ENCODE measurements at regions not wholly inside any gene's neighbourhood (a gene's known extent, or its start where the extent isn't known, plus 50 kb on each side); places are given as distances from the start of the nearest gene placed in this dataset.

DNA sequence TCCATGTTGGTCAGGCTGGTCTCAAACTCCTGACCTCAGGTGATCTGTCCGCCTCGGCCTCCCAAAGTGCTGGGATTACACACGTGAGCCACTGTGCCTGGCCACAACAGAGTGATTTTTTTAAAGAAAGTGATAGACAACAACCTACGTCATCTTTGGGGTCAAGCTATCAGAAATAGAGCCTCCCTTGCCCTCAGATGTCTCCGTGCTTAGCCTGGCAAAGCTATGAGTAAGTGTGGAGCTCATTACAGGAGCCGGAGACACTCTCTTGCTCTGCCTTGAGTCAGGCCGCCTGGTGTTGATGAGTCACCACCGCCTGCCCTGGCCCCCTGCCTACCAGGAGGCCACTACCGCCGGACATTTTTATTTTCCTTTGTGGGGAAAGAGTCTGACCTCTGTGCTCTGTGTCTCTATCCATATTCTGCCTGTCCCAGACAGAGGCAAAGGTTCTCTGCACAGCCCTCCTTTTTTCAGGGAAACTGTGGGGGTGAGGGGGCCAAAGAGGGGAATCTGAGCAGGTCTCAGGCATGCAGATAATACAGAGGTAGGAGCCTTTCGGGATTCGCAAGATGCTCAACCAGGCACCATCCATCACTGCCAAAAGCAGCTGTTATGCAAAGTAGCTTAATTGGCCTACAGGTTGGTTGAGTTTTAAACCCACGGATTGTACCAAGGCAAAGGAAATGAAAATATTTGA, 123.7 kb upstream of the CPEB4 start:
- CTCF ChIA-PET, result no interaction called here
- Mint-ChIP-seq H3K27ac (no peak overlapping the region), H3K4me1 (no peaks in the 10 kb centered on the region), H3K27me3 (peaks cover 19% of the 10 kb centered on the region), H3K4me3 (no peak overlapping the region), H3K9me3 (no peaks in the 10 kb centered on the region), H3K36me3 (no peaks in the 10 kb centered on the region)
- no peak for DNase-seq

DNA sequence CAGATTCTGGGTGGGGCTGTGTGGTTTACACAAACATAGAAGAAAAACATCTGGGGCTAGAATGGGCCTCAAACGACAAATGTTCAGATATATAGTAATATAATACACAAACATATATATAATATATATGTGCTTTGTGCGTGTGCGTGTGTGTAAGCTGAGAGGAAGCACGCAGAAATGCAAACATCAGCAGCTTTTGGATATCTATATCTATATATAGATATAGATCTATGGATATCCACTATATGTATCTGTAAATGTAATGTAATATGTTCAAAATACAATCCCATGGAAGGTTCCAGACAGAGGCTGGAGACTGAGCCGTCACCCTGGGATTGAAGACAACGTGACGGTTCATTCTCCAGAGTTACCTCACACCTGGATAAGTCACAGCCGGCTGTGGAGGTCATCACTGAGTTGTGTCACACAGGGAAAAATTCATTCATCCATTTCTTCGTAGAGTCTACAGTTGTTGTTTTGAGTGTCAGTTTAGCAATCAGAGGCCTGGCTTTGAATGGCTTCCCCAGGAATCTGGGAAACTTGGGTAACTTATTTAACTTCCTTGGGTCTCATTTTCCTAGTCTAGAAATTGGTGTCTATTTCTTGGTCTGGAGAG, 123.0 kb upstream of the CPEB4 start:
- CTCF ChIA-PET, result no interaction called here
- Mint-ChIP-seq H3K36me3 (no peaks in the 10 kb centered on the region), H3K4me1 (no peaks in the 10 kb centered on the region), H3K9me3 (no peaks in the 10 kb centered on the region), H3K4me3 (no peak overlapping the region), H3K27ac (no peak overlapping the region), H3K27me3 (peaks cover 25% of the 10 kb centered on the region)
- no peak for DNase-seq

DNA sequence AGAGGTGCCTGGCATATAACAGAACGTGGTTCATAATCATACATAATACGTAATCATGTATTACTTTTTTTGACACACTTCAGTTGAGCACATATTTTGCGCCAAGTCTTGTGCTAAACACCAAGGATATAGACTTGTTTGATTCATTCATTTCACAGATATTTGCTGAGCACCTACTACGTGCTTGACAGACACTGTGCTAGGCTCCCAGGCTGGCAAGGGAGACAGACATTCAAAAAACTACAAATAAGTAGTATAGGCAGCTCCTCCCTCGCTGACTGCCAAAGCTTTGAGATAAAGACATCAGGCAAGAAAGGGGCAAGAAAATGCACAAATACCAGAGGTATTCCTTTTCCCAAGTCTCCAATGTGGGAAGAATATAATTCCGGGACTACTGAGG, 122.5 kb upstream of the CPEB4 start:
- H3K9me3 Mint-ChIP-seq, result no peaks in the 10 kb centered on the region
- no peak overlapping the region for H3K27ac Mint-ChIP-seq
- H3K4me3 Mint-ChIP-seq, result no peak overlapping the region
- peaks cover 25% of the 10 kb centered on the region for H3K27me3 Mint-ChIP-seq
- H3K4me1 Mint-ChIP-seq, result no peaks in the 10 kb centered on the region
- CTCF ChIA-PET, result no interaction called here
- H3K36me3 Mint-ChIP-seq, result no peaks in the 10 kb centered on the region
- no peak for DNase-seq

DNA sequence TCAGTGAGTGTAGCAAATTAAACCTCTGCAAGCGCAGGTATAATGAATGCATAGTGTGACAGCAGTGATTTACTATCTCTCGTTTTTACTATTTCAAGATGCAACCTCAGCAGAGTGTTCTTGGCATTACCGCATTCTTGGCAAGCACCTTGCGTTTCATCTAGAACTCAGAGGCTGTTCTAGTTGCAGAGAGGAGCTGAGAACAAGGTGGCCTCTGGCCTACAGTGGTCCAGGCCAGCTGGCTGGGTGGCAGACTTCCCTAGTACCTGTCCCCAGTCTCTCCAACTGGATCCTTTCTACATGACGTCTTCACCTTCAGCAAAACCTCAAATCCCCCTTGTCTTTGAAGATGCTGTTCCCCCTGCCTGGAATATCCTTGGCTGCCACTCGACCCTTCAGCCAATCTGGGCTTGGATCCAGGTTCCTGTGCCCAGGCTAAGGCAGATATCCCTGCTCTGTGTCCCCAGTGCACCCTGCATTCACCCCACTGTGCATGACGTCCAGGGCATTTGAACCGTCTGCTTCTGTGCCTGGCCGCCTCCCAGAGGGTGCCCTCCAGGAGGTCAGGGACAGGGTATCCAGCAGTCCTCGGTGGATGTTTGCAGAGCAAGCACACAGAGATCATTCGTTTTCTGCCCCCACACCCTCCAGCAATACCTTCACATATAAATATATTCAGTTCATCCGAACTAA, 120.4 kb upstream of the CPEB4 start:
- CTCF ChIA-PET, result interaction anchor here (0.7 kb wide), 1 partner anchor 150 kb away, joined by 3 read pairs; no protein-coding TSS in a partner anchor
- Mint-ChIP-seq H3K4me1 (no peaks in the 10 kb centered on the region), H3K36me3 (no peaks in the 10 kb centered on the region), H3K4me3 (no peak overlapping the region), H3K27me3 (peaks cover 14% of the 10 kb centered on the region), H3K27ac (no peak overlapping the region), H3K9me3 (no peaks in the 10 kb centered on the region)
- no peak for DNase-seq

DNA sequence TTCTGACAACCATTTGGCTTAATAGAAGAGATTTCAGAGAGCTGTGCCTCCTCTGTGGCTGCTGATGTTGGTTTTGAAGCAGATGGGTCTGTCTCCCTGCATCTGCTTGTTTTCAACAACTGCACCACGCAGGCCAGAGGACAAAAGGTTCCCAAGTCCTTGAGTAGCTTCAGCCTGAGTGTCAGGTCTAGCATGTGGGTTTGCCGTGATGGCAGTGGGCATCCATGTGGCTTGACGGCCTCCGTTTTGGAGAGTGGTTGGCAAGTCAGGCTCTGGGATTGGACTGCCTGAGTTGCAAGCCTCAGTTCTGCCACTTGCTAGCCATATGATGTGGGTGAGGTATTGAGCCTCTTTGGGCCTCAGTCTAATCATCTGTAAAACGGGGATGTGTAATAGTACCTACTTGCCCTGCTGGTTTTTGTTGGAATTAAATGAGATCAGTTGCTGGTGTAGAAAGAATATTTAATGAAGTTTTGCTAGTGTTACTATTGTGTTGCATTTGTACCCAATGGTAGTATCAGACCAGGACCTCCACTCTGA, 119.8 kb upstream of the CPEB4 start:
- H3K36me3 Mint-ChIP-seq, result no peaks in the 10 kb centered on the region
- no peak for DNase-seq
- no peaks in the 10 kb centered on the region for H3K9me3 Mint-ChIP-seq
- no peak overlapping the region for H3K4me3 Mint-ChIP-seq
- H3K4me1 Mint-ChIP-seq, result no peaks in the 10 kb centered on the region
- H3K27me3 Mint-ChIP-seq, result peaks cover 10% of the 10 kb centered on the region
- H3K27ac Mint-ChIP-seq, result no peak overlapping the region
- CTCF ChIA-PET, result no interaction called here

DNA sequence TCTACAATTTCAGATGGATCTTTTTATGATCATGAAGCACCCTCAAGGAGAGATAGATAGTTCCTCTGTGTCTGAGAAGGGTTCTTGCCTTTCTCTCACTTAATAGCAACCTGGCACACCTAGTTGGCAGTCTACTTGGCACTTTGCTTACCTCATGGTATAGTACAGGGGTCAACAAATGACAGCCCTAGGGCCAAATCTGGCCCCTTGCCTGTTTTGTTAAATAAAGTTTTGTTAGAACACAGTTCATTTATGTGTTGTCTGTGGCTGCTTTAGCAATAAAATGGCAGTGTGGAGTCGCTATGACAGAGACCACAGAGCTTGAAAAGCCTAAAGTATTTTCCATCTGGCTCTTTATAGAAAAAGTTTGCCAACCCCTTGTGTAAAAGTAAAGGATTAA, 119.3 kb upstream of the CPEB4 start:
- Mint-ChIP-seq H3K4me3 (no peak overlapping the region), H3K27ac (no peak overlapping the region), H3K9me3 (no peaks in the 10 kb centered on the region), H3K4me1 (no peaks in the 10 kb centered on the region), H3K36me3 (no peaks in the 10 kb centered on the region), H3K27me3 (peaks cover 12% of the 10 kb centered on the region)
- DNase-seq, result no peak
- CTCF ChIA-PET, result no interaction called here

DNA sequence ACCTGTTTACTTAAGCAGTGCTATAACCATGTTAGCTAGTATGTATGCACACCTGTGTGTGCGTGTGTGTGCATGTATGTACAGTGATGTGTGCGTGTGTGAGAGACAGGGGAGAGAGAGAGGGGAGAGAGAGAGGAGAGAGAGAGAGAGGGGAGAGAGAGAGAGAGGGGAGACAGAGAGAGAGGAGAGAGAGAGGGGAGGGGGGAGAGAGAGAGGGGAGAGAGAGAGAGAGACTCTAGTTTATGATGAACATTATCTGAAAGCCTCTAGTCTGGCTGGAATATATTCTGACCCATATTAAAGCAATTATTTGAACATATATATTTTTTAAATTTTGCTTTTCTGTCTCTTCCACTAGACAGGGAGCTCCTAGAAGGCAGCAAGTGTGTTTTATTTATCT, 117.5 kb upstream of the CPEB4 start:
- DNase-seq, result no peak
- no peaks in the 10 kb centered on the region for H3K36me3 Mint-ChIP-seq
- no peak overlapping the region for H3K27ac Mint-ChIP-seq
- H3K4me1 Mint-ChIP-seq, result no peaks in the 10 kb centered on the region
- no peak overlapping the region for H3K4me3 Mint-ChIP-seq
- CTCF ChIA-PET, result interaction anchor here (0.6 kb wide), 1 partner anchor 147 kb away, joined by 4 read pairs; no protein-coding TSS in a partner anchor
- H3K27me3 Mint-ChIP-seq, result peaks cover 15% of the 10 kb centered on the region
- no peaks in the 10 kb centered on the region for H3K9me3 Mint-ChIP-seq

DNA sequence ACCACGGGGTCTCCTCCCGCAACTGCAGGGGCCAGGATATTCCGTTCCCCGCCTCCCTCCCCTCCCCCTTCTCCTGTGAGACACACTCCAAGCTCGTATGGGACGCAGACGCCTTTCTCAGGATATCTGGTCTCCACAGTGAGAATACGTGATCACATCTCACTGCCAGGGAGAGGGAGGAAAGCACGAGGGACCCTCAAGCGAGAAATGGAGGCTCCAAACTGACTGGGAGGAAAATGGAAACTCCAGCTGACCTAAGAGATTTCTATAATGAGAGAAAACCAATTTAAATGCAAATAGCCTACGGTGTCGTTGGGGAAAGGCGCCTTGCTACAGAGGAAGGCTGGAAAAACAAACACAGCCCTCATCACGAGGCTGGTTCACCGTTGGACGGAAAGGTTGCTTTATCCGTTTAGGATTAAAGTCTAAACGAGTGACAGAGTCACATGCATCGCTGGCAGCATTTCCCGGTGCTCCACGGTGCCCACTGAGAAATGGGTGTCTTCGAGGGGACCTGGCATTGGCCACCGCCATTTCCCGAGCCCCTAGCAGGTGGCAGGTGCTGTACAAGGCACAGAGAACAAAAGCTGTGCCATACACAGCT, 116.9 kb upstream of the CPEB4 start:
- no peaks in the 10 kb centered on the region for H3K4me1 Mint-ChIP-seq
- H3K4me3 Mint-ChIP-seq, result no peak overlapping the region

DNA sequence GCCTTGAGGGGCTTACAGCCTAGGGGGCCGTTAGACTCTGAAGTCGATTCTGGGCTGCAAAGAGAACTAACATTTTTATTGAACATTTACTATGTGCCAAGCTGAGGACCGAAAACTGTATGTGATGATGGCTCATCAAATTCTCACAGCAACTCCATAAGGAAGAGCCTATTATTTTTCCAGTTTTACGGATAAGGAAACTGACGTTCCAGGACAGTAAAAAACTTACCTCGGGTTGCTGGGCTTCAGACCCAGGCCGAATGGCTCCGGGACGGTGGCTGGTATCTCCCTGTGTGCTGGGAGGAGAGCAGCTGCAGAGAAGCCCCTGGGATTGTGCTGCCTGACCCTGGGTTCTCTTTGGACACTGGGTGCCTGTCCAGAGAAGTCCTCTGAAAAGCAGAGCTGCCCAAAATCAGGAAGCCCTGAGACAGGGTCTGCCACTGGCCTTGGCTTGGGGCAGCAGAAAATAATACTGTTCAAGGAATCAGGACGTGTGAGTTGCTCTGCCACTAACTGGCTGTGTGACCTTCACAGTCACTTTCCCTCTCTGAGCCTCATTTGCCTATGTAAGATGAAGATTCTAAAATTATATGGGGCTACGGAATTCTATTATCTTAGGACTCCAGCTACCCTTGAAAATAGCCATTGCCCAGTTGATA, 116.3 kb upstream of the CPEB4 start:
- CTCF ChIA-PET, result no interaction called here
- no peak for DNase-seq
- Mint-ChIP-seq H3K9me3 (no peaks in the 10 kb centered on the region), H3K4me1 (no peaks in the 10 kb centered on the region), H3K36me3 (no peaks in the 10 kb centered on the region), H3K27ac (no peak overlapping the region), H3K27me3 (peaks cover 18% of the 10 kb centered on the region), H3K4me3 (no peak overlapping the region)

More for the DNA sequence above, 116.9 kb upstream of the CPEB4 start:
- Mint-ChIP-seq H3K9me3 (no peaks in the 10 kb centered on the region), H3K27ac (no peak overlapping the region), H3K36me3 (no peaks in the 10 kb centered on the region), H3K27me3 (peaks cover 16% of the 10 kb centered on the region)
- CTCF ChIA-PET, result interaction anchor here (0.6 kb wide), 1 partner anchor 148 kb away, joined by 4 read pairs; no protein-coding TSS in a partner anchor
- DNase-seq, result no peak

DNA sequence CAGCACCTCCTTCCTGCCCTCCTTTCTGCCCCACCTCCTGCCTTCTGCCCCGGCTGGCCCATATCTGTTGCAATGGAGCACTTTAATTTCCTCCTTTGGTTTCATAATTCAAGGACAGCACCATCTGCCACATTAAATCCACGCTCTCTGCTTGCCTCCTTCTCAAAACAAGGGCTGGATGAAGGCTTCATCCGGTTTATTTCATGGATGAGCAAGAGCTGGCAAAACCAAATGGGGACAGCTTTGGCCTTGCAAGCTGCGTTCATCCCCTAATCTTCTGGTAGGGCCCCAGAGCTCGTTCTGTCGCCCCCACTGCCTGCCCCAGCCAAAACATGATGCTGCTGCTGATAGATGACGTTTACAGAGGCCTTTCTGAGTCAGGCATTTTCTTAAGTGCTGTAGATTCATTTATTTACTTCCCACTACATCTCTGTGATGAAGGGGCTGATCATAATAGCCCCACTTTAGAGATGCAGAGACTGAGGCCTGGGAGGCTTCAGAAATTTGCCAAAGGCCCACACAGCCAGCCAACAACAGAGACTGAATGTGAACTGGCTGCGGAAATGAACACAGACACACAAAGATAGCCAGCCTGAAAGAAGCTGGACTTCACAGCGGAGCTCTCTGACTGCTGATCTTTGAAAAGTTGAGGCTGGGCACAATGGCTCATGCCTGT, 115.6 kb upstream of the CPEB4 start:
- peaks cover 1% of the 10 kb centered on the region for H3K4me1 Mint-ChIP-seq
- CTCF ChIA-PET, result no interaction called here

DNA sequence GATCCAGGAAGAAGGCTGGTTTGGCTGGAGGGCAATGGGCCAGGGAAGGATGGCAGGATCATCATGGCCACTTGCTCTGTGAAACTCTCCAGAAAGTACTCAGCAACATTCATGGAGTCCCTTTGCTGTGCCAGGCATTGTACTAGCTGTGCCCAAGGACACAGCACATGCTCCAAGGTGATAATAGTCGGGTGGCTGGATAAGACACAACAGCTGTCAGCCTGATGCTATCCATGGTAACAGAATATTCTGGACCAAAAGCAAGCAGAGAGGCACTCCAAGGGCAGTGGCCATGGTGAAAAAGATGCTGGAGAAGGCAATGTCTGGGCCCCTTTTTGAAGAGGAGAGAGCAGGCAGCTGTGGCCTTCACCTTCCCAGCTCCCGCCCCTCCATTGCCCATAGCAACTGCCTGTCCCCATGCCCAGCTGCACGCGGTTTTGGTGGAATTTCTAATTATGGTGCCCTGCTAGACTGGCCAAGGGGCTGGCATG, 113.8 kb upstream of the CPEB4 start:
- DNase-seq, result no peak
- Mint-ChIP-seq H3K27me3 (peaks cover 14% of the 10 kb centered on the region), H3K9me3 (no peaks in the 10 kb centered on the region), H3K4me1 (peaks cover 8% of the 10 kb centered on the region), H3K27ac (no peak overlapping the region), H3K4me3 (no peak overlapping the region), H3K36me3 (no peaks in the 10 kb centered on the region)
- CTCF ChIA-PET, result no interaction called here

More for the DNA sequence above, 115.6 kb upstream of the CPEB4 start:
- H3K27me3 Mint-ChIP-seq, result peaks cover 18% of the 10 kb centered on the region
- no peaks in the 10 kb centered on the region for H3K36me3 Mint-ChIP-seq
- DNase-seq, result no peak
- no peak overlapping the region for H3K4me3 Mint-ChIP-seq
- H3K9me3 Mint-ChIP-seq, result no peaks in the 10 kb centered on the region
- H3K27ac Mint-ChIP-seq, result no peak overlapping the region

DNA sequence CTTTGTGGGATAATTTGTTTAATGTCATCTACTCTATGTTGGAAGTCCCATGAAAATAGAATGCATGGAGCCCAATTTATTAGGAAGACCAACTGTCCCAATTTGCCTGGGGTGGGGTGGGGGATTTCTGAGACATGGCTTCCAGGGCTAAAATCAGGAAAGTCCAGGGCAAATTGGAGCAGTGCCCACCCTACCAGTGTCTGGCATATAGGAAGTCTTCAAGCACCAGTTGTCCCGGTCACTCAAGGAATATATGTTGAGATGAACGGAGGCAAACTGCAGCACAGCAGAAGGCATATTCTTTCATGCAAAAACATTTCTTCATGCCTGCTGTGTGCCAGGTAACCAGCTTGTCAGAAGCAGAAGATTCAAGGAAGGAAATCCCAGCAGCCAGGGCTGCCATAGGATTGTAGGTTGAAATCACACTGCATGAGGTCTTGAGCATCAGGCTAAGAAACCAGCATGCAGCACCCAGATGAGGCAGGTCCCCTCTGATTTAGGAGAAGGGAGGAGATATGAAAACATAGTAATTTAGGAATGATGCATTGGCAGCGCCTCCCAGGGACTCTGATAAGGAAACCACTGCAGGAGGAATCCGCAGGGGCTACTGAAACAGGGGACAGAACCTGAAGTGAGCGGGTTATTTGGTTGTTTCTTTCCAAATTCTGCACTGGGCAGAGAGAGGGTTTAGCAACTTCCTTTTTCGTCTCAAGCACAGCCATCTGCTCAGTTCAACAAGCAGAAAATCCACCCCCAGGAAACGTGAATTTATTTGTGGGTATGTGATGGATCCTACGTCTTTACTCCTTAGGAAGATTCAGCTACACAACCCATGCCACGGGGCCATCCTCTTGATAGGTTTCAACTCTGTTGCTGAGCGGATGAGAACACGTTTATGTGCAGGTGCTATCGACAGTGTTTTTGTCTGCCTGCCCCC, 112.6 kb upstream of the CPEB4 start:
- no peak overlapping the region for H3K27ac Mint-ChIP-seq
- no peak overlapping the region for H3K4me3 Mint-ChIP-seq
- no peaks in the 10 kb centered on the region for H3K9me3 Mint-ChIP-seq
- no peak for DNase-seq
- CTCF ChIA-PET, result no interaction called here
- H3K36me3 Mint-ChIP-seq, result no peaks in the 10 kb centered on the region
- peaks cover 8% of the 10 kb centered on the region for H3K4me1 Mint-ChIP-seq
- H3K27me3 Mint-ChIP-seq, result peaks cover 7% of the 10 kb centered on the region

DNA sequence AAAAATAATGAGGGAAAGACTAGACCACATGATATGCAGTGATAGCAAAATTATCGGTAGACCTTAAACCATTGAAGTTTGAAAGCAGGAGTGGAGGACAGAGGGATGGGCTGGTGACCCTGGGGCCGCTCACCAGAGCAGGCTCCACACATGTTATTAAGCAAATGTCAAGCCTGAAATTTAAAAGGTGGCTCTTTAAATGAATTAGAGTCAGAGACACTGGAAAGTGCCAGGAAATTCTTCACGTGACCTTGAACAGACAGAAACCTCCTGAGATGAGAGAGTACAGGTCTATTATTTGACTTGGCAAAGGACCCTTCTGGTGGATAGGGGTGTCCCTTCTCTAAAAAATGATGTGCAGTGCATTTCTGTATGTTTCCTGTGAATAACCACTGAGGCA, 111.0 kb upstream of the CPEB4 start:
- no peak for DNase-seq
- Mint-ChIP-seq H3K9me3 (no peaks in the 10 kb centered on the region), H3K36me3 (no peaks in the 10 kb centered on the region), H3K4me1 (peaks cover 17% of the 10 kb centered on the region), H3K27me3 (peaks cover 7% of the 10 kb centered on the region), H3K4me3 (no peak overlapping the region), H3K27ac (no peak overlapping the region)
- CTCF ChIA-PET, result no interaction called here

All from activated naive CD4-positive, alpha-beta T cell treated with anti-CD3 and anti-CD28 coated beads, Interleukin-2, amount 10 ng/mL, durations not matched to agents 7 days and 5 days (primary cell).